GM12878 (cell line): ENCODE measurements at regions not wholly inside any gene's neighbourhood (a gene's known extent, or its start where the extent isn't known, plus 50 kb on each side); places are given as distances from the start of the nearest gene placed in this dataset.

Source experiments
- ESRRA ChIP-seq: IDR thresholded peaks from 2 replicates; pipeline ENCODE4 v1.6.1; 2012; ENCODE audit warnings: mild to moderate bottlenecking, low read length, improper control_type of control experiment
- HDGF ChIP-seq: fragments of 450-650 bp; IDR thresholded peaks from 2 replicates; pipeline ENCODE4 v1.6.1; 2016; ENCODE audit warnings: antibody characterized with exemption
- USF2 ChIP-seq: IDR thresholded peaks from 2 replicates; pipeline ENCODE4 v1.6.1; 2011; ENCODE audit warnings: low read depth, low read length, improper control_type of control experiment, borderline replicate concordance

- TF ChIP-seq ESRRA = no peak
- no peak for TF ChIP-seq HDGF
- TF ChIP-seq USF2 = no peak
These were observed 597.9 kb upstream of the DPP6 start for GRCh38 chr7:153454306-153454705.
